ENCODE measurements at regions not wholly inside any gene's neighbourhood (a gene's known extent, or its start where the extent isn't known, plus 50 kb on each side); places are given as distances from the start of the nearest gene placed in this dataset.

DNA sequence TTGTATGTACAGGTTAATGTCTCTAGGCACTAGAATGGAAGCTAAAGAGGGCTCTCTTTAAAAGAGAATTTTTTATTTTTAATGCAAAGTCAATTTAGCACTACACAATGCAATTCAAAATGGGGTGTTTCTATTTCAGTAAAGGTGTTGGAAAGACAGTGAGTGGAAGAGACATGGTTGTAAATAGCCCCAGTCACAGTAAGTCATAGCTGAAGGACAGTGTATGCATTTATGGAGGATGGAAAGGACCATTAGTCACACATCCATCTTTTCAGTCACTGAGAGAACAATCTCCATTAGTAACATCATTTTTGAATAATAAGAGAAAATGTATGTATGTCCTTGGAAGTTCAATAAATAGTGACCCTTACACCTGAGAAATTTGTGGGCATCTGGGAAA lies 148.0 kb downstream of the PDHA2 start:
- DNase-seq (ENCODE audit: low spot score): no peak

DNA sequence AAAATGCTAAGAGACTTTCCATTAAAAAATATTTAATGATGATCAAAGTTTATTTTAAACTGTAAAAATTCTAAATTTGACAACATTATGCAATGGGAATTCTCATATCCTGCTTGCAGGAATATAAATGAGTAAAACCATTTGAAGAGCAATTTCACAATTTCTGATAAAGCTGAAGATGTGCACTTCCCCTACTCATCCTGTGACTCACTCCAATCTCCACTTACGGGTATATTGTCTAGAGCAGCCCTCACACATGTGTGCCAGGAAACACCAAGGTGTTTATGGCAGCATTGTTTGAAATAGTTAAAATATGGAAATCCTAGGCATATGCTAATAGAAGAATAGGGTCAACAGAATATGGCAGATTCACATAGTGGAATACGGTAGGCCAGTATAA lies 158.4 kb downstream of the PDHA2 start:
- DNase-seq (ENCODE audit: low spot score): no peak

DNA sequence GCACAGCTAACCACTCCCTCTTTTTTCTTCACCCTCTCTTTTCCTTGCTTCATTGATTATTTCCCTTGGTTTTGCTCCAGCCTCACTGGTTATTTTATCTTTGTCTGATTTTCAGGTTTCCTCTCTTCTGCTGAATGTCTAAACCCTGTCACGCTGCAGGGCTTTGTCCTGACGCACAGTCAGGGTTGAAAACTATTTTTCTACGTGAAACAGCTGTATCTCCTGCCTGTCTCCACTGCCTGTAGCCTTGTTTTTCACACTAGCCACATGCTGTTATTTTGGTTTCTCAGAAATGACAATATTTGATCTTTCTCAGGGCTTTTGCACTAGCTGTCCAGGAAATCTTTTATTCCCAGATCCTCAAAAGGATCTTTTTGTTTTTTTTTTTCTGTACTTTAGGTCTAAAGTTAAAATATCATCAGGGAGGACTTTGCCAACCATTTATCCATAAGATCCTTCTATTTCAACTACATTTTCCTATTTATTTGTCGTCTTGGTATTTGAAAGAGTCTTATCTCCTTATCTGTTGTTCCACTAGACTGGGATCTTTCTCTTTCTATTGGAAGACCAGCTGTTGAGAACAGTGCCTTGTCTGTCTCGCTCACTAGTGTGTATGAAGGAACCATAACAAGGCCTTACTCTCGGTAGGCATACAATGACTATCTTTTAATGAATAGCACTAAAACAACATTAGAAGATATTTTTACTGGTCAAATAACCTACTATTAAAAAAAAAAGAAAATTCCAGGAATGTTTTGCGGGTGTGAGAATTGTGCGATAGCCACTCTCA lies 164.3 kb downstream of the PDHA2 start:
- no peak for DNase-seq (ENCODE audit: low spot score)

DNA sequence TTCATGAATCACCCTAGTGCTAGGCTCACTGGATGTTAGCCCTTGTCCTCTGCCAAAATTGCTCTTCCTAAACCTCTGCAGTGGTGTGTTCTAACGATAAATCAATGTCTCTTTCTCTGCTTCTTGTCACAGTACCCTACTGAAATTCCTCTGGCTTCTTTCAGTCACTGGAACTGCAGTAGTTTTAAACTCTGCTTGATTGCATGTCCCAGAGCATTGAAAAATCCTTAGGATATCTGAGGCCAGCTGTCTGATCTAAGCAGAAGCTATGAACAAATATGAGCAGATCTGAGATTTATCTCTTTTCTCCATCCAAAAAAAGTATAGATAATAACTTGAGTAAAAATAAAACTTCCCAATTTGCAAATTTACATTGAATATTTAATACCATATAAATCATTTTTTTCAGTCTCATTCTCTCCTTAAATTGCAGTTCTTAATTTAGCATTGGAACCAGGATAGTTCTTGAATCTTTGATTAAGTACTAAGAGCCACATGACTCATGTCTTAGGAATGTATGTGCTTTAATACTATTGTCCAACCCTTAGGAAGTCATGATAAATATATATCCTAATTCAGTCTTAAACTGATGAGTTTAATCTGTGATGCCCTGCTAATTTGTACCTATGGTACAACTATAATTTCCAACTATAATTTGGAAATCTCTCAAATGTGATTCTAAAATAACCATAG lies 169.7 kb downstream of the PDHA2 start:
- DNase-seq (ENCODE audit: low spot score): no peak

DNA sequence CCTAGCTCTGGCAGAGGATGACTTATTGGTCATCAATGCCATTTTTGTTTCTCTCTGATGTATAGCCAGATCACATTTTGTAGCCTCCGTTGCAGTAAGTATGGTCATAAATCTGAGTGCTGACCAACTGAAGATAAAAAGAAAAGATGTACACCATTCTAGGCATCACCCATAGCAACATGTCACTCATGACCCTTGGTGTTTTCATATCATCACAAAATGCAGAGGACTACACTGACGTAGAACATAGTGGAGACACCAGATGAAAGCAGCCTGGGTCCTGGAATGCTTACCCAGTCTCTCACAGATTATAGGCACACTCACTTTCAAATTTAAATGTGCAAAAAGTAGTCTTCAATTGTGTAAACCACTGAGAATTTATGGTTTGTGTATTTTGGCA lies 172.8 kb downstream of the PDHA2 start:
- DNase-seq (ENCODE audit: low spot score): no peak

DNA sequence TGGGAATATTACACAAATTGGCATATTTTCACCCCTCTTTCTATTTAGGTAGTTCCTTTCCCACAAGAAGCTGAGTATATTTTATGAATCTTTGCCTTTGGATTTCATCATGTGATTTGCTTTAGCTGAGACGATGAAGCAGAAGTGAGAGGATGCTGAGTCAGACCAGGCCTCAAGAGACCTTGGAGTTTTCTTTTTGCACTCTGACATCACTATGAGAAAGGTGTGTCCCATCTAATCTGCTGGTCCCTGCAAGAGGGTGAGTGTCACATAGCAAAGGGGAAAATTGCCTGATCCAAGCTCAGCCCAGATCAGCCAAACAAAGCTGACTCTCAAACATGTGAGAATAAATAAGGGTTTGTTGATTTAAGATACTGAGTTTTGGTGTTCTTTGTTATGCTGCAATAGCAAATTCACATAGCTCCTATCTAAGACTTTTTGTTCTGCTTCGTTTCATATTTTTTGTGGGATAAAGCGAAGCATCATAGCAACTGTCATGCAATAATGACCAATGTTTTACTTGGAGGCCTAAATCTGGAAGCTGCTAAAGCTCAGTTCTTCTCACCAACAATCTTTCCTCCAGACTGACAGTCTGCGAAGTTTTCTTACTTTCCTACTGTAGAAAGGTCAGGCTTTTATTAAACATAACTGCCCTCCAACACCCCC lies 176.9 kb downstream of the PDHA2 start:
- DNase-seq (ENCODE audit: low spot score): no peak

DNA sequence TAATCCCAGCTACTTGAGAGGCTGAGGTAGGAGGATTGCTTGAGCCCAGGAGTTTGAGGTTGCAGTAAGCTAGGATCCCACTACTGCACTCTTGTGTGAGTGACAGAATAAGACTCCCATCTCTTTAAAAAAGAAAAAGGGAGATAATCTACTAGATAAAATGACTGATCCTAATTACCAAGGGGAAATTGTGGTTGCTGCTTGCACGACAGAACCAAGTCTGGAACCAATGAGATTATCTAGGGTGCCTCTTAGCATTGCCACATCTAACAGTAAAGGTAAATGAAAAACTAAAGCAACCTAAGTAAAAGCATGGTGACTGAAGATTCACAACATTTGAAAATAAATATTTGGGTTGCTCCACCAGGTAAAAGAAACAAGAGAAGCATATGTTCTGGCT lies 185.1 kb downstream of the PDHA2 start:
- DNase-seq (ENCODE audit: low spot score): no peak

DNA sequence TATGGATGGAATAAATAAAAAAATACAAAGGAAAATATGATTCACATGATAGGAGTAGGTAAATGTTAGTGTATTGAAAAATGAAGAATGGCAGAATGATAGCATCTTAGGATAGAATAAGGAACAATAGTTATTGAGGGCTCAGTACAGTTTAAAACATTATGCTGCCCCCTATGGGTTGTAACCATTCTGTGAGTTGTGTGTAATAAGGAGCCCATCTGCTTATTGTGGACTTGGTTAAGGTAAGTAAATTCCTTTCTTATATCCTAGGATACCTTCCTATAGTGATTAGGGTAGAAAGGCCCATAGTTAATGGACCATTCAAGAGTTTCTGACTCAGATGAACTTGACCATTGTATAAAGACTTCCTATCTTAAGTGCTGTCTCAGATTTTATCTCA lies 195.8 kb downstream of the PDHA2 start:
- DNase-seq (ENCODE audit: low spot score): no peak

DNA sequence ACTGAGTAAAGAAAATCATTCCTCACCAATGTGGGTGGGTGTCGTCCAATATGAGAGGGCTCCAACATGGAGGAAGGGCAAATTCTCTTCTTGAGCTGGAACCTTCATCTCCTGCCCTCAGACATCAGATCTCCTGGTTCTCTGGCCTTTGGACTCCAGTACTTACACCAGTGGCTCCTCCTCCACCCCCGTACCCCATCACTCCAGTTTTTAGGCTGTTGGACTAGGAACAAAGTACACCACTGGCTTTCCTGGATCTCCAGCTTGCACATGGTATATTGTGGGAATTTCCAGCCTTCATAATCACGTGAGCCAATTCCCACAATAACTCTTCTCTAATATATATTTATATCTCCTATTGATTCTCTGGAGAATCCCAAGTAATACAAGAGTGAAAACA lies 196.9 kb downstream of the PDHA2 start:
- DNase-seq (ENCODE audit: low spot score): no peak

DNA sequence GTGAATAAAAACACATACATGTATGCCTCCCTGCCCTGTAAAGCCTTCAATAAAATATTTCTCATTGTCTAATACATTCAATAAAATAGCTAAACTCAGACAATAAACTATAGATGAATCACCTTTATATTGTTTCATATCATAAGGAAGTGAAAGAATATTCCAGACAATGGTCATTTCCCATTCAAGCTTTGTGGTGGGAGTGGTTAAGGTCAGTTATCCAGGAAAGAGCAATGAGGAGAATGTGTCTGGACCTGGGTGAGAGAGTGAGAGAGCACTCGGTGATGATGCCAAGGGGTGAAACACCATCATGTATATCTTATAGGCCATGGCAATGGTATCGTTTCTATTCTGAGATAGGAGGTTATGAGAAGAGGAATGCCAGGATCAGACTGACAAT lies 197.8 kb downstream of the PDHA2 start:
- no peak for DNase-seq (ENCODE audit: low spot score)

DNA sequence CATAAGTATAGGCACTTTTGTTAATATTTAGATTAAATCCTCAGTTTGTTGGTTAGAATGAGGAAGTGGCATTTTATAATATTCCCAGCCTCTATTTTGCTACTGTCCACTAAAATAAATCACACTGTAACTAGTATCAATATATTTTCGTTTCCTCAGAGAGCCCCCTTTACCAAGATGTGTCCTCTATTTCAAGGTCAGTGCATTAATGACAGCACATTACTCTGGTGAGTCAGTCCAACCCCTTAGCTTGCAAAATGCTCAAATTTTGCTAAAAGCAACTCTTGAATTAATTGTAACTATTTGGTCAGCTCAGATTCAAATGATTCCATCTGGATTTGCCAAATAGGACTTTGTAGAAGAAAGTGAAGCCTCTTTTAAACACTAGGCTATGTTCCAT lies 199.3 kb downstream of the PDHA2 start:
- no peak for DNase-seq (ENCODE audit: low spot score)

DNA sequence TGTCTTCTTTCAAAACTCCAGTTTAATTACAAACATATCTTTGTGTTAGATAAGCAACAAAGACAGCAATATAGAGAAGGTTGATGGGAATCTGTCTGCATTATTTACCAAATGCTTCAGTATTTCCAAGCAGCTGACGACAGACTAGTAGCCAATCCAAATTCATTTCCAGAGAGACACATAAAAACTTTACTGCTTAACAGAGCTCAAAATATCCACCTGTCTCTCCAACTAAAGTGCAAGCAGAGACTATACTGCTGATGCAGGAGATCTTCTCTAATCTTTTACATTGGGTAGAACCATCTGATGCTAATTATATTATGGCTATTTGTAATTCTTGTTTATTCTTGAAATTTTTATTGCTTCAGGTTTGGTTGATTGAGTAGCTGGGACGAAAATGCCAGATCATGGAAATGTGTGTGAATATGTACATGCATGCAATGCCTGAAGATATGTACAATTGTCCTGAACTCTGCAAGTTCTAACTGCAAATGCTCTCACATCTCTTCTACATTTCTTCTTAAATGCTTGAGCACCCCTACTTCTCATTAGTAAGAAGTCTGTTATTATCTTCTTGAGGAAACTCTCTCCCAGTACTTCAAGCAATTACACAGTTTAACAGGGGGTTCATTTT lies 200.0 kb downstream of the PDHA2 start:
- no peak for DNase-seq (ENCODE audit: low spot score)

DNA sequence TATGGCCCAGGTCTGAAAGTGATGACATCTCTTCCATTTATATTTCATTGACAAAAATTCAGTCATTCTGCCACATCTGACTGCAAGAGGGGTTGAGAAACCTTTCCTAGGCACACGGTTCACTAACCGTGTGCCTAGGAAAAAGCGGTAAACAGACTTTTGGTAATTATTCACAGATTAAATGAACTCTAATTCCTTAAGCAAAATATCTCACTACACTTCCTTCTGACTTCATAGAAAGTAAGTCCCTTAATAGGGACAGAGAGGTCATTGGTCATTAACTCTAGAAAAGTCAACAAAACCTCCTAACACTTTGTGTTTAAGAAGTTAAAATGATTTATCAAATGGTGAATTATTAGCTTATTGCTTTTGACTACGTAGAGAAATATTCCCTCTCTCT lies 205.1 kb downstream of the PDHA2 start:
- DNase-seq (ENCODE audit: low spot score): no peak

DNA sequence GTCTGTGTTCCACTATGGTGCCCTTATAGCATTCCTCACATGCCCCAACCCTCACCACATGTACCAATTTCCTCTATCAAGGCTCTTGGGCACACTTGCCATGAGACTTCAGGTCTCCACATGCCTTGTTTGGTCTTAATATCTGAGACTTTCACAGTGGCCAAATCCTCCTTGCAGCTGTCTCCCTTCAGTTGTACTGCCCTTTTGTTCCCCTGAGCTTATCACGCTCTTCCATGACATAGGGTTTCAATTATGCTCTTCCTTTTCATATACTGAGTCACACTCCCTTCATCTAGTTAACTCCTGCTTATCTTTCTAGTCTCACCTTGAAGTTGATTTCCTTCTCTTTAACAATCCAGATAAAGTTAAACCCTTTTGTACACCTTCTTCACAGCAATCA lies 212.9 kb downstream of the PDHA2 start:
- no peak for DNase-seq (ENCODE audit: low spot score)

DNA sequence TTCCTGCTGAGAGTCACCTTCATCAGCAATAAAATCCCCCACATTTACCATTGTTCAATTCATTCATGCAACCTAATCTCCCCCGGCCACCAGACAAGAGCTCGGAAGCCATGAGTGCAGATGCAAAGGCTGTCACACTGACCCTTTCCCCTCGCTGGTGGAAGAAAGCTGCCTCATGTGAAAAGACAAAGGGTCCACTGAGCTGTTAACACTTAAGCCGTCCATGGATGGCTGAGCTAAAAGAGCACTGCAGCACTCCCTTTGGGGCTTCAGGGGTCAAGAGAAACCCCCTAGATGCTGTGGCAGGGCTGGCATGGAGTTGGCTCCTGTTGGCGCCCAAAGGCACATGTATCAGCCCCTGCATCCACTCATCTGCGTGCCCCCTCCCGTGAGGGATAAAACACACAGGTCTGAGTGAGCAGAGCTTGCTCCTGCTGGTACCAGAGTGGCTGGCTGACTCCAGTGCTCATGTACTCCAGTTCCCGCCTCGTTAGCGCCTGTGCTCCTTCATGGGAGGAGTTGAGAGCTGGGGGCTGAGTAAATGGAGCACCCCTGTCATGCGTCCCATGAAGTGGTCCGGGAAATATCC lies 216.5 kb downstream of the PDHA2 start:
- no peak for DNase-seq (ENCODE audit: low spot score)

DNA sequence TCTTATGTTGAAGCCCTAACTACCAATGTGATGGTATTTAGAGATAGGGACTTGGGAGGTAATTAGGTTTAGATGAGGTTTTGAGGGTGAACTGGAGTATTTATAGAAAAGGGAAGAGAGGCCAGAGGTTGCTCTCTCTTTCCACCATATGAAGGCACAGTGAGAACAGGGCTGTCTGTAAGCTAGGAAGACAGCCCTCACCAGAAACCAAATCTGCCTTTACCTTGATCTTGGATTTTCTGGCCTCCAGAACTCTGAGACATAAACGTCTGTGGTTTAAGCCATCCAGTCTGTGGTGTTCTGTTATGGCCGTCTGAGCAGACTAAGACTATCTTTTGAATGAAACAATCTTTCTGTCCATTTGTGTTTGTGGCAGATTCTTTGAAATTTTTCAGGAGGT lies 223.7 kb downstream of the PDHA2 start:
- DNase-seq (ENCODE audit: low spot score): no peak

DNA sequence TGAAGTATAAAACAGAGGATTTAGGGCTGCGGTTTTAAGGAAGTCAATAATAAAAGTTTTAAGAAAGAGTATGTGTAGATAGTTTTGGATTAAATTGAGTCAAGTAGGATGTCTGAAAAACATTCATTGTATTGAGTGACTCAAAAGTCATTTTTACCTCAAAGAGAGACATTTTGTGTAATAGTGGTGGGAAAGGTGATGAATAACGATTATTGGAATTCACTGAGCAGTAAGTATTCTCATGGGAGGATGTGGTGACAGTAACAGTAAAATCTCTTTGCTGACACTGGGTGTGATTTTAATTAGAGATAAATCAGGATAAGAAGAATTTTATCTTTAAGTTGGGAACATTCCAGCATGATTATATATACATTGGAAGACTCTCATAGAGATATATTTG lies 233.6 kb downstream of the PDHA2 start:
- DNase-seq (ENCODE audit: low spot score): no peak

DNA sequence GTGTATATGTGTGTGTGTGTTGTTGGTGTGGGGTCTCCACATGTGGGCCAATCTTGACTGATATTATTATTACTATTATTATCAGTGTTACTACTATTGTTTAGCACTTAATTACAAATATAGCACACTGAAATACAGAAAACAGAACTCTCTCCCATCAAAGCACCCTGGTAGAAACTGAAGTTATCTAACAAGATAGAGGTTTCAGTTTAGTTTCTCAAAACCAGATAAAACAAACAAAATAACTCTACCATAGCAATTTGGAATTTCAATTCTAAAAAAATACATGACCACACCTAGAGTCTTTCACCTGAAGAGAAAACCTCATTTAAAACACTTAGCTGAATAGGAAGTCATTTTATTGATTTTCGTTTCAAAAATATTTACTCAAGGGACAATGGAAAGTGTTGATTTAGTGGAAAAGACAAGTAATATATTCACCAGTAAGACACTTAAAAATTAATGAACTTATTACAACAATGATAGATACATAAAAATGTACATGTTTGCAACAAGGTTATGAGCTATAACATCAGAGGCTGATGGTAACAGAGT lies 252.3 kb downstream of the PDHA2 start:
- no peak for DNase-seq (ENCODE audit: low spot score)

DNA sequence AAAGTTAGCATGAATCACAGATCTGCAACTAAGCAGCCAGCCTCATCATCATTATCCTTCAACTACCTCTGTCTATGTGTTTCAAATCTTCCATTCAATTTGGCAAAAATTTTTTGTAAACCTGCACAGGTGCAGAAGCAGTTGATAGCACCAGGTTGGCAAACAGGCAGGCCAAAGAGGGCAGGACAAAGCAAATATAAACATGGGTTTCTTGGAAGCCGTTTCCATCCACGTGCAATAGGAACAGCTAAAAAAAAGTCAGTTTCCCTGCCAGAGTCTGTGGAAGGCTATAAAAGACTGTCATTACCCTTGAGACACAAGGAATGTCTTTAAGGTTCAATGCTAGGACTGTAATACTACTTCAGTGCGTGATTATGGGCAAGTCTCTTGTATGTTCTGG lies 253.2 kb downstream of the PDHA2 start:
- no peak for DNase-seq (ENCODE audit: low spot score)

DNA sequence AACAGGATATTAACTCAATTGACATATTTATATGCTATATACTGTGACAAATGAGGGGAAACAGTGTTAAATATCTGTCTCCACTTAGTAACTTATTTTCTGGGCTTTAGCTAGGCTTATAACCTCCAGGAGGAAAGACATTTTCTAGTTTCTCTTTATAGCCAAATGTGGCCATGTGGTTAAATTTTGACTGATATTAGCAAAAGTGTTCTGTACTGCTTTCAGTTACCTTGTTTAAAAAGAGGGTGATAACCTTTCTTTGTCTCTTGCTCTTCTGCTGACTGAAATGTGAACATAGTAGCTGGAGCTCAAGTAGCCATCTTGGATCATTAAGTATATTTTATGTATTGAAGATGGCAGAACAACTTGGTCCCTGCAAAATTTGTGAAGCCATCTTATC lies 253.7 kb downstream of the PDHA2 start:
- DNase-seq (ENCODE audit: low spot score): no peak

DNA sequence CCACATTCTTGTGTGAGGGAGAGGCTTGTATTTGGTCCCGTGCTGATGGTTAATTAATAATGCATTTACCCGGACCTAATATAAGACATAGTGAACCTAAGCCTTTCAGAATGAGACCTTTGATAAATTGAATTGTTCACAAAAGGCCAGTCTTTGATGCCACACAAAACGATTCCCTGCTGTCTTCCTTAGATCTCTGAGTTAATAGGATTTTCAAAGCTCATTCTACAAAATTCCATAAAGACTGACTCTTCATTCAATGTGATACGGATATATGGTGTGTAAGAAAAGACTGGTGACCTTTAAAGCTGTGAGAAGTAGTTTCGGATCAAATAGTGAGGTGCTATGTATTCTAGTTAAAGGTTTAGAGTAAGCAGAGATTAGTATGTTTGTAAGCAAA lies 254.3 kb downstream of the PDHA2 start:
- DNase-seq (ENCODE audit: low spot score): no peak

DNA sequence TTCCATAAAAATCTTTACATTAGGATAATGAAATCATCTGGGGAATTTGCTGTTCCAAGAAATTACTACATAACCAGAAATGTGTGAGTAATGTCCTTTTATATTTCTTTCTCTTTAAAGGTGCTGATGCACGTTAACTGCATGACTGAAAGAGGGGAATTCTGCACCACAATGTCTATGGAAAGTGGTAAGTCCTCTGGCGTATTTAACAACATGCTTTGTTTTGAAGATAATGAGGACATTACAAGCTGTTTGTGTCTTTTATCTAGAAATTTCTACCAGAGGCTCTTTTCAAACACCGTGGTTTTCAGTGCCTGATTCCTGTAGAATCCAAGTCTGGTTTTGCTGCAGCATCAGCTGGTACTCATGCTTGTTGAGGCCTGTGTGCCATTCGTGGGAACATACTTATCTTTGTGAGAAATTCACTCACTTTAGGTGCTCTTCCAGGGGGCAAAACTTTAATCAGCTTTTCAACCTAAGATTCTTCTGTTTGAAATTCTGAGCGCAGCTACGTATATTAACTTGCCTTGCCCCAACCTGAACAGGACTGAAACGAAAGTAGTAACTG lies 257.2 kb downstream of the PDHA2 start:
- no peak for DNase-seq (ENCODE audit: low spot score)
